ENCODE measurements at regions not wholly inside any gene's neighbourhood (a gene's known extent, or its start where the extent isn't known, plus 50 kb on each side); places are given as distances from the start of the nearest gene placed in this dataset.

- no peak for DNase-seq
Measured at GRCh38 chr20:57840066-57840465, 130.3 kb upstream of the PMEPA1 start.

GRCh38 chr20:57838670-57839151, 128.9 kb upstream of the PMEPA1 start:
- no peak for DNase-seq

- no peak for DNase-seq
Measured at GRCh38 chr20:57837208-57838035, 127.6 kb upstream of the PMEPA1 start.

GRCh38 chr20:57835588-57836455, 126.0 kb upstream of the PMEPA1 start:
- no peak for DNase-seq

GRCh38 chr20:57835074-57835452, 125.2 kb upstream of the PMEPA1 start:
- no peak for DNase-seq

GRCh38 chr20:57834306-57835073, 124.7 kb upstream of the PMEPA1 start:
- DNase-seq: no peak

GRCh38 chr20:57831993-57832585, 122.3 kb upstream of the PMEPA1 start:
- DNase-seq: no peak

- no peak for DNase-seq
Measured at GRCh38 chr20:57831326-57831992, 121.6 kb upstream of the PMEPA1 start.

- DNase-seq: no peak
Measured at GRCh38 chr20:57830515-57830895, 120.7 kb upstream of the PMEPA1 start.

- DNase-seq: no peak
Measured at GRCh38 chr20:57829805-57830514, 120.1 kb upstream of the PMEPA1 start.

GRCh38 chr20:57829336-57829735, 119.5 kb upstream of the PMEPA1 start:
- DNase-seq: no peak

GRCh38 chr20:57828696-57829095, 118.9 kb upstream of the PMEPA1 start:
- DNase-seq: no peak

GRCh38 chr20:57826666-57827287, 117.0 kb upstream of the PMEPA1 start:
- DNase-seq: no peak

- no peak for DNase-seq
Measured at GRCh38 chr20:57824909-57825308, 115.1 kb upstream of the PMEPA1 start.

- no peak for DNase-seq
Measured at GRCh38 chr20:57821935-57822334, 112.1 kb upstream of the PMEPA1 start.

GRCh38 chr20:57819691-57820380, 110.0 kb upstream of the PMEPA1 start:
- no peak for DNase-seq

- no peak for DNase-seq
Measured at GRCh38 chr20:57819291-57819690, 109.5 kb upstream of the PMEPA1 start.

- DNase-seq: no peak
Measured at GRCh38 chr20:57818418-57819181, 108.8 kb upstream of the PMEPA1 start.

GRCh38 chr20:57815405-57815804, 105.6 kb upstream of the PMEPA1 start:
- DNase-seq: no peak

- DNase-seq: no peak
Measured at GRCh38 chr20:57814529-57814928, 104.7 kb upstream of the PMEPA1 start.
